HepG2 (cell line): ENCODE measurements at regions not wholly inside any gene's neighbourhood (a gene's known extent, or its start where the extent isn't known, plus 50 kb on each side); places are given as distances from the start of the nearest gene placed in this dataset.
"Not testable (repeated sequence)": the region's sequence is repeated elsewhere in the genome, so short reads cannot be mapped to it uniquely, and the experiment has no call there.

Experiments used
- ATAC-seq: fragments of 200-7000 bp; cut with Tn5 transposase; 3 replicates; pipeline ENCODE4 v1.9.1; 2020; ENCODE audit warnings: mild to moderate bottlenecking, moderate library complexity
- BruUV-seq: library from RNA; stranded (reverse); fragments of 400-500 nt; replicated peaks from 2 replicates; lab custom pipeline; 2021; lab: Mats Ljungman, UMichigan
- CTCF ChIA-PET: fragments of 300-600 bp; formaldehyde crosslinking; extraction: SDS; loops from one replicate; lab custom pipeline; 2021; ENCODE audit warnings: low total read pairs, inconsistent platforms, low intra/inter-chr PET ratio; lab: Yijun Ruan, JAX
- POLR2A ChIA-PET: fragments of 350-600 bp; sonication (Branson Sonifier 250); formaldehyde crosslinking; loops from one replicate; lab custom pipeline; 2020; ENCODE audit warnings: antibody characterized with exemption, inconsistent platforms; lab: Yijun Ruan, JAX
- DNase-seq: peaks from one replicate; pipeline ENCODE4 v3.0.0-alpha.2; 2015; ENCODE audit warnings: low spot score
- FAIRE-seq: peaks from 3 replicates; lab custom pipeline; 2011; peaks lifted over from hg19 to GRCh38; lab: Jason Lieb, UNC
- H2AFZ ChIP-seq: one replicate; pipeline ENCODE4 v1.6.1; 2011; ENCODE audit warnings: low read length, inconsistent platforms
- H3K27ac ChIP-seq: fragments of 300-600 bp; 3 replicates; pipeline ENCODE4 v1.8.0; 2011; ENCODE audit warnings: mixed run types, mild to moderate bottlenecking, mixed read lengths, low read length, inconsistent platforms; ENCODE audit not compliant: insufficient read depth; ENCODE audit errors: extremely low read length
- H3K27me3 ChIP-seq, 2 experiments: fragments of 200-600 bp in 1 of 2; 2 replicates in 1 of 2; 3 replicates in 1 of 2; pipeline versions ENCODE4 v1.6.0 to v1.8.0; 2011; ENCODE audit warnings: low read length in 2 of 2, mild to moderate bottlenecking in 2 of 2, moderate library complexity in 2 of 2, inconsistent platforms in 1 of 2; ENCODE audit not compliant: insufficient read depth in 2 of 2, control insufficient read depth in 1 of 2
- H3K36me3 ChIP-seq, 2 experiments: fragments of 200-600 bp in 1 of 2; replicated peaks in 1 of 2; 2 replicates in 1 of 2; 3 replicates in 1 of 2; pipeline versions ENCODE4 v1.5.1 to v1.8.0; 2011; ENCODE audit warnings: low read length in 2 of 2, inconsistent platforms in 1 of 2; ENCODE audit not compliant: insufficient read depth in 2 of 2, control insufficient read depth in 1 of 2
- H3K4me1 ChIP-seq: 2 replicates; pipeline ENCODE4 v1.5.1; 2012; ENCODE audit warnings: low read length, inconsistent platforms; ENCODE audit not compliant: insufficient read depth
- H3K4me2 ChIP-seq: 2 replicates; pipeline ENCODE4 v1.6.0; 2011; ENCODE audit warnings: low read depth, low read length, inconsistent platforms
- H3K4me3 ChIP-seq, 3 experiments: fragments of 200-600 bp in 1 of 3; sonication (generic), shearing (Covaris generic) in 1 of 3; replicated peaks in 1 of 3; 2 replicates each; pipeline ENCODE4 v1.5.1; 2011 to 2016; ENCODE audit warnings: low read length in 3 of 3, inconsistent platforms in 2 of 3, low read depth in 2 of 3, mild to moderate bottlenecking in 2 of 3, control low read depth in 1 of 3, mixed read lengths in 1 of 3; ENCODE audit not compliant: insufficient read depth in 1 of 3
- H3K79me2 ChIP-seq: one replicate; pipeline ENCODE4 v1.6.1; 2011; ENCODE audit warnings: low read length, inconsistent platforms; ENCODE audit not compliant: insufficient read depth
- H3K9ac ChIP-seq: 2 replicates; pipeline ENCODE4 v1.6.0; 2011; ENCODE audit warnings: mild to moderate bottlenecking, low read depth, low read length, inconsistent platforms; ENCODE audit not compliant: insufficient read depth
- H3K9me3 ChIP-seq: 2 replicates; pipeline ENCODE4 v1.5.1; 2012; ENCODE audit warnings: mild to moderate bottlenecking, low read length
- H4K20me1 ChIP-seq: 2 replicates; pipeline ENCODE4 v1.6.0; 2011; ENCODE audit warnings: inconsistent platforms, mild to moderate bottlenecking, low read length, moderate library complexity; ENCODE audit not compliant: insufficient read depth
- MAZ ChIP-seq, 2 experiments: sonication (generic) in 1 of 2; formaldehyde crosslinking in 1 of 2; IDR thresholded peaks; 2 replicates each; pipeline versions ENCODE4 v1.5.0 to v1.6.1; 2012 to 2020; ENCODE audit warnings: low read depth in 2 of 2, mild to moderate bottlenecking in 2 of 2, borderline replicate concordance in 1 of 2, improper control_type of control experiment in 1 of 2, low read length in 1 of 2, missing genetic modification reagents in 1 of 2, moderate library complexity in 1 of 2
- RBAK ChIP-seq: sonication (generic); formaldehyde crosslinking; IDR thresholded peaks from 2 replicates; pipeline ENCODE4 v1.5.1; 2020; ENCODE audit warnings: mild to moderate bottlenecking, missing genetic modification reagents
- ZNF83 ChIP-seq: sonication (generic); formaldehyde crosslinking; IDR thresholded peaks from 2 replicates; pipeline ENCODE4 v1.4.0; 2020; ENCODE audit warnings: missing genetic modification reagents, mild to moderate bottlenecking, borderline replicate concordance
- WGBS: methylation state at CpG from one replicate; pipeline ENCODE4 v1.1.6; 2017; ENCODE audit warnings: low lambda C conversion rate; 5-methylcytosine and 5-hydroxymethylcytosine counted together
- in situ Hi-C: cut with HindIII; loops from 2 replicates; pipeline ENCODE4 v1.10.0; 2017; ENCODE audit warnings: low pct_unique_long_range_greater_than_20kb; ENCODE audit not compliant: extremely low pct_ligation_motif_present
- intact Hi-C: fragments of 100-400 bp; cut with micrococcal nuclease; formaldehyde crosslinking; loops from one replicate; pipeline ENCODE4 v1.10.0; 2022; ENCODE audit not compliant: unreplicated experiment

DNA sequence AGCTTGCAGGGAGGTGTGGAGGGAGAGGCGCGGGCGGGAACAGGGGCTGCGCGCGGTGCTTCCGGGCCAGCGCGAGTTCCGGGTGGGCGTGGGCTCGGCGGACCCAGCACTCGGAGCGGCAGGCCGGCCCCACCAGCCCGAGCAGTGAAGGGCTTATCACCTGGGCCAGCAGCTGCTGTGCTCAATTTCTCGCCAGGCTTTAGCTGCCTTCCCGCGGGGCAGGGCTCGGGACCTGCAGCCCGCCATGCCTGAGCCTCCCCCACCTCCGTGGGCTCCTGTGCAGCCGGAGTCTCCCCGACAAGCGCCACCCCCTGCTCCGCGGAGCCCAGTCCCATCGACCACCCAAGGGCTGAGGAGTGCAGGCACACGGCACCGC lies 102.2 kb upstream of the ETV6 start:
- in situ Hi-C loops, H3K4me3 ChIP-seq, ATAC-seq, BruUV-seq, CTCF ChIA-PET, H4K20me1 ChIP-seq, FAIRE-seq, H3K27ac ChIP-seq, H3K9me3 ChIP-seq, H3K36me3 ChIP-seq, H2AFZ ChIP-seq, H3K4me2 ChIP-seq, H3K9ac ChIP-seq, DNase-seq, POLR2A ChIA-PET, H3K79me2 ChIP-seq, intact Hi-C loops, H3K4me1 ChIP-seq, H3K27me3 ChIP-seq: not testable (repeated sequence)
- WGBS, result no CpG with 5 or more reads among the region's 31 CpGs

DNA sequence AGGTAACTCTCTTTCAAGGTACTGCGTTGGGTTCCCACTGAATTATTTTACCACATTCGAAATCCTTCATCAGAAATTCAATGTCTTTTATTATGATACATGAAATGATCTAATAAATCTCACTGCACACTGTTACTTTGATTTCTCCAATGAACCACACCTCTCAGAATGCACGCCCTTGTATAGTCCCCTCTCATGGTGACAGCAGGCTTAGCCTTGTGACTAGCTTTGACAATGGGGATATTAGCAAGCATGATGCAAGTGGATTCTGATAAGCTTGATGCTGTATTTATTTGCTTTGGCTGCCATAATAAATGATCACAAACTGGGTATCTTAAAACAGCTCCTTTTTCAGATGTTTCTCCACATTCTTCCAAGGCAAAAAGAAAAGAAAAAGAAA lies 100.4 kb upstream of the ETV6 start:
- Histone ChIP-seq H3K9ac (no peak overlapping the region), H3K36me3 (no peaks in the 10 kb centered on the region), H2AFZ (no peak overlapping the region), H3K4me1 (no peaks in the 10 kb centered on the region), H3K9me3 (no peaks in the 10 kb centered on the region), H3K4me3 (no peak overlapping the region), H4K20me1 (no peaks in the 10 kb centered on the region), H3K27ac (no peak overlapping the region), H3K79me2 (no peaks in the 10 kb centered on the region), H3K4me2 (no peak overlapping the region), H3K27me3 (no peaks in the 10 kb centered on the region; a peak in 1 of 5 replicates)
- in situ Hi-C loops (no loop called here), intact Hi-C loops (no loop called here)
- WGBS, result 45% methylated on average over 3 of the region's 3 CpGs
- DNase-seq, result no peak
- FAIRE-seq, result no peak
- BruUV-seq, result no TSS peak
- ChIA-PET POLR2A (no interaction called here), CTCF (no interaction called here)
- no peak for TF ChIP-seq ZNF83
- no peak for TF ChIP-seq MAZ (IDR thresholded peaks at IDR 0.05; ENCODE audit: borderline replicate concordance, low read depth, low read length)
- no peak for TF ChIP-seq MAZ (CRISPR knock-in tag; IDR thresholded peaks at IDR 0.05; ENCODE audit: low read depth)
- no peak for TF ChIP-seq RBAK
- no peak for ATAC-seq
